ENCODE measurements at regions not wholly inside any gene's neighbourhood (a gene's known extent, or its start where the extent isn't known, plus 50 kb on each side); places are given as distances from the start of the nearest gene placed in this dataset.
"Not testable (repeated sequence)": the region's sequence is repeated elsewhere in the genome, so short reads cannot be mapped to it uniquely, and the experiment has no call there.

GRCh38 chr14:89098254-89098653, 273.8 kb downstream of the TTC8 start:
- no peak overlapping the region for H2AFZ ChIP-seq (ENCODE audit: low read depth, low read length)
- TF ChIP-seq SMC3 (conservative IDR thresholded peaks at IDR 0.05; ENCODE audit: poor library complexity) (no peak), MXI1 (conservative IDR thresholded peaks at IDR 0.05; ENCODE audit: poor library complexity, severe bottlenecking) (no peak), EZH2 (IDR thresholded peaks at IDR 0.05; ENCODE audit: borderline replicate concordance, insufficient read depth, low read length, poor library complexity, severe bottlenecking) (no peak)
- H3K27ac ChIP-seq (ENCODE audit: low read length), result no peak overlapping the region
- H3K36me3 ChIP-seq (ENCODE audit: insufficient read depth, low read length), result no peaks in the 10 kb centered on the region
- H3F3A ChIP-seq (ENCODE audit: insufficient read depth, low read length, poor library complexity, severe bottlenecking), result no peaks in the 10 kb centered on the region
- no peak overlapping the region for H3K4me2 ChIP-seq (ENCODE audit: low read length)
- H4K20me1 ChIP-seq (ENCODE audit: insufficient read depth), result no peaks in the 10 kb centered on the region
- H3K9me2 ChIP-seq (ENCODE audit: insufficient read depth, low read length), result no peaks in the 10 kb centered on the region
- no peak overlapping the region for H3K9ac ChIP-seq (ENCODE audit: low read length)
- H3K27me3 ChIP-seq (ENCODE audit: insufficient read depth, low read depth, low read length), result no peaks in the 10 kb centered on the region
- H3K79me2 ChIP-seq (replicated peaks; ENCODE audit: insufficient read depth, low read length), result no peaks in the 10 kb centered on the region
- H3K4me3 ChIP-seq (ENCODE audit: low read length), result no peak overlapping the region
- H3K9me3 ChIP-seq (ENCODE audit: low read length), result no peaks in the 10 kb centered on the region

- H4K20me1 ChIP-seq (ENCODE audit: insufficient read depth); H3K27ac ChIP-seq (ENCODE audit: low read length); H3K4me3 ChIP-seq (ENCODE audit: low read length); H3K9ac ChIP-seq (ENCODE audit: low read length); H3K4me2 ChIP-seq (ENCODE audit: low read length); H3K79me2 ChIP-seq (replicated peaks; ENCODE audit: insufficient read depth, low read length); H3K27me3 ChIP-seq (ENCODE audit: insufficient read depth, low read depth, low read length); H3K36me3 ChIP-seq (ENCODE audit: insufficient read depth, low read length); H3K9me3 ChIP-seq (ENCODE audit: low read length); H3F3A ChIP-seq (ENCODE audit: insufficient read depth, low read length, poor library complexity, severe bottlenecking); H2AFZ ChIP-seq (ENCODE audit: low read depth, low read length); H3K9me2 ChIP-seq (ENCODE audit: insufficient read depth, low read length): not testable (repeated sequence)
Observed at GRCh38 chr14:89104171-89104817, 279.8 kb downstream of the TTC8 start.

- H2AFZ ChIP-seq (ENCODE audit: low read depth, low read length); H3K79me2 ChIP-seq (replicated peaks; ENCODE audit: insufficient read depth, low read length); H3K4me3 ChIP-seq (ENCODE audit: low read length); H3K9ac ChIP-seq (ENCODE audit: low read length); H3K9me2 ChIP-seq (ENCODE audit: insufficient read depth, low read length); H3K27me3 ChIP-seq (ENCODE audit: insufficient read depth, low read depth, low read length); H3K36me3 ChIP-seq (ENCODE audit: insufficient read depth, low read length); H3K9me3 ChIP-seq (ENCODE audit: low read length); H3K27ac ChIP-seq (ENCODE audit: low read length); H4K20me1 ChIP-seq (ENCODE audit: insufficient read depth); H3K4me2 ChIP-seq (ENCODE audit: low read length); H3F3A ChIP-seq (ENCODE audit: insufficient read depth, low read length, poor library complexity, severe bottlenecking): not testable (repeated sequence)
Observed at GRCh38 chr14:89104861-89105260, 280.4 kb downstream of the TTC8 start.

Data from neural cell (in vitro differentiated cells).